Psoas muscle (tissue), 7 donors: ENCODE measurements at regions not wholly inside any gene's neighbourhood (a gene's known extent, or its start where the extent isn't known, plus 50 kb on each side); places are given as distances from the start of the nearest gene placed in this dataset.

Source experiments
- ATAC-seq, 4 donors: fragments of 200-7000 bp; cut with Tn5 transposase; one replicate each; pipeline ENCODE4 v1.9.1; 2020; ENCODE audit warnings: moderate library complexity in 3 of 4, mild to moderate bottlenecking in 2 of 4
- DNase-seq, 2 donors: peaks; one replicate each; pipeline ENCODE4 v3.0.0-alpha.2; 2020
- H3K27ac ChIP-seq: fragments of 200-600 bp; one replicate; pipeline ENCODE4 v1.8.0; 2022
- H3K27me3 ChIP-seq, 3 donors: fragments of 200-600 bp in 1 of 3; one replicate each; pipeline versions ENCODE4 v1.6.1 to v1.8.0; 2013 to 2022; ENCODE audit warnings: low read length in 2 of 3, mild to moderate bottlenecking in 2 of 3, moderate library complexity in 1 of 3; ENCODE audit not compliant: insufficient read depth in 3 of 3
- H3K36me3 ChIP-seq, 2 donors: fragments of 200-600 bp in 1 of 2; one replicate each; pipeline versions ENCODE4 v1.6.1 to v1.8.0; 2013 to 2022; ENCODE audit warnings: low read depth in 1 of 2, mild to moderate bottlenecking in 1 of 2, moderate library complexity in 1 of 2; ENCODE audit not compliant: insufficient read depth in 1 of 2
- H3K4me1 ChIP-seq: fragments of 200-600 bp; one replicate; pipeline ENCODE4 v1.8.0; 2022
- H3K4me3 ChIP-seq: fragments of 200-600 bp; one replicate; pipeline ENCODE4 v1.8.0; 2022; ENCODE audit warnings: mild to moderate bottlenecking
- H3K9me3 ChIP-seq: fragments of 200-600 bp; one replicate; pipeline ENCODE4 v1.8.0; 2022
- CTCF ChIP-seq: fragments of 200-600 bp; IDR thresholded peaks from one replicate; pipeline ENCODE4 v1.8.0; 2022; ENCODE audit warnings: antibody characterized with exemption
- WGBS, 3 donors: extraction: QIAGEN DNeasy Blood & Tissue Kit; methylation state at CpG; one replicate each; pipeline versions ENCODE4 v1.1.6 to v1.1.7; 2013; 5-methylcytosine and 5-hydroxymethylcytosine counted together
- intact Hi-C, 2 donors: fragments of 100-400 bp; cut with DNase I; formaldehyde crosslinking; loops; one replicate each; pipeline versions ENCODE4 v1.11.0 to v1.14.2; 2022
- donor health status: healthy with polysubstance abuse.
- donor health status: DM: no; HTN: no; CAD: no; lungs with moderate emphysema.
- donor health status: Bipolar disorder and iron deficiency.
- donor health status: healthy.
- donor health status: DM: yes; HTN: yes; CAD: no.
- donor health status: DM: no; HTN: no; CAD: no.
- donor health status: DM: yes; HTN: yes; CAD: no.

GRCh38 chr2:81007104-81007503, 702.6 kb upstream of the LRRTM1 start:
- 59 to 68% (median 64%) methylated on average over 2 of the region's 2 CpGs for WGBS, 3 donors
- intact Hi-C loops, result no loop called here
- Histone ChIP-seq H3K27ac (no peak overlapping the region), H3K27me3 (no peaks in the 10 kb centered on the region), H3K4me3 (no peak overlapping the region), H3K9me3 (peaks cover 2% of the 10 kb centered on the region), H3K36me3 (no peaks in the 10 kb centered on the region), H3K4me1 (no peaks in the 10 kb centered on the region)
- ATAC-seq, result no peak
- DNase-seq, result no peak
- no peak for TF ChIP-seq CTCF

- Histone ChIP-seq H3K4me3 (no peak overlapping the region), H3K36me3 (no peaks in the 10 kb centered on the region), H3K9me3 (peaks cover 11% of the 10 kb centered on the region), H3K27me3 (no peaks in the 10 kb centered on the region), H3K4me1 (no peaks in the 10 kb centered on the region), H3K27ac (no peak overlapping the region)
- ATAC-seq (no peak), DNase-seq (no peak)
- 78 to 88% (median 85%) methylated on average over 2 of the region's 2 CpGs for WGBS, 3 donors
- no peak for TF ChIP-seq CTCF
- intact Hi-C loops, result no loop called here
These were observed 698.4 kb upstream of the LRRTM1 start for GRCh38 chr2:81002906-81003305.

- Histone ChIP-seq H3K36me3 (no peaks in the 10 kb centered on the region), H3K27me3 (no peaks in the 10 kb centered on the region), H3K9me3 (no peaks in the 10 kb centered on the region), H3K4me1 (no peaks in the 10 kb centered on the region), H3K27ac (no peak overlapping the region), H3K4me3 (no peak overlapping the region)
- ATAC-seq (no peak), DNase-seq (no peak)
- WGBS, 3 donors, result 98 to 100% (median 98%) methylated on average over 2 of the region's 2 CpGs
- TF ChIP-seq CTCF, result no peak
- intact Hi-C loops, result no loop called here
These were observed 682.9 kb upstream of the LRRTM1 start for GRCh38 chr2:80987466-80987865.

- Histone ChIP-seq H3K36me3 (no peaks in the 10 kb centered on the region), H3K27me3 (no peaks in the 10 kb centered on the region), H3K27ac (no peak overlapping the region), H3K4me1 (no peaks in the 10 kb centered on the region), H3K9me3 (peaks cover 9% of the 10 kb centered on the region), H3K4me3 (no peak overlapping the region)
- TF ChIP-seq CTCF, result no peak
- DNase-seq (no peak), ATAC-seq (no peak)
- intact Hi-C loops, result no loop called here
These were observed 665.3 kb upstream of the LRRTM1 start for GRCh38 chr2:80969900-80970299.

- H3K27me3 ChIP-seq, result no peaks in the 10 kb centered on the region
These were observed 663.9 kb upstream of the LRRTM1 start for GRCh38 chr2:80968450-80968849.

More at GRCh38 chr2:80968450-80968849, 663.9 kb upstream of the LRRTM1 start:
- WGBS, 3 donors, result 63 to 73% (median 65%) methylated on average over 3 of the region's 3 CpGs
- TF ChIP-seq CTCF, result no peak
- Histone ChIP-seq H3K36me3 (no peaks in the 10 kb centered on the region), H3K4me3 (no peak overlapping the region), H3K4me1 (no peaks in the 10 kb centered on the region), H3K9me3 (peaks cover 9% of the 10 kb centered on the region), H3K27ac (no peak overlapping the region)
- DNase-seq, result no peak
- no peak for ATAC-seq
- intact Hi-C loops, result no loop called here
